B cell (primary cell): ENCODE measurements at regions not wholly inside any gene's neighbourhood (a gene's known extent, or its start where the extent isn't known, plus 50 kb on each side); places are given as distances from the start of the nearest gene placed in this dataset.

ENCODE experiments used
- ATAC-seq: fragments of 200-7000 bp; cut with Tn5 transposase; one replicate; pipeline ENCODE4 v1.10.0; 2021; ENCODE audit warnings: low read depth, mild to moderate bottlenecking, moderate number of reproducible peaks, moderate library complexity
- CTCF ChIA-PET: fragments of 350-600 bp; sonication (Branson Sonifier 250); formaldehyde crosslinking; loops from one replicate; lab custom pipeline; 2021; ENCODE audit warnings: antibody characterized with exemption, inconsistent platforms; lab: Charles Lee
- POLR2A ChIA-PET: fragments of 350-600 bp; sonication (Branson Sonifier 250); formaldehyde crosslinking; loops from one replicate; lab custom pipeline; 2021; ENCODE audit warnings: antibody characterized with exemption; lab: Charles Lee
- DNase-seq: peaks from one replicate; pipeline ENCODE4 v3.0.0; 2013
- H2AFZ ChIP-seq: 2 replicates; pipeline ENCODE4 v1.6.1; 2012; ENCODE audit warnings: mild to moderate bottlenecking, low read depth, low read length; ENCODE audit not compliant: insufficient read depth, poor library complexity, severe bottlenecking
- H3K27ac ChIP-seq, 2 donors: 1 replicate in 1 of 2; 2 replicates in 1 of 2; pipeline ENCODE4 v1.5.1; 2012 to 2013; ENCODE audit warnings: low read length in 2 of 2, mild to moderate bottlenecking in 2 of 2, moderate library complexity in 1 of 2
- H3K27me3 ChIP-seq, 4 experiments: fragments of 200-600 bp in 1 of 4; sonication (generic) in 1 of 4; replicated peaks in 1 of 4; 1 replicate in 2 of 4; 2 replicates in 2 of 4; pipeline versions ENCODE4 v1.6.1 to v1.7.0; 2013 to 2016; ENCODE audit warnings: low read length in 3 of 4, mild to moderate bottlenecking in 2 of 4, mixed read lengths in 1 of 4, moderate library complexity in 1 of 4; ENCODE audit not compliant: insufficient read depth in 4 of 4, control insufficient read depth in 3 of 4; ENCODE audit errors: control extremely low read depth in 1 of 4
- H3K36me3 ChIP-seq, 2 experiments: replicated peaks in 1 of 2; 1 replicate in 1 of 2; 2 replicates in 1 of 2; pipeline versions ENCODE4 v1.6.1 to v1.7.1; 2013; ENCODE audit warnings: low read length in 1 of 2; ENCODE audit not compliant: insufficient read depth in 2 of 2, control insufficient read depth in 1 of 2; ENCODE audit errors: control extremely low read depth in 1 of 2, extremely low read depth in 1 of 2
- H3K4me1 ChIP-seq, 2 donors: fragments of 200-600 bp in 1 of 2; sonication (generic) in 1 of 2; 1 replicate in 1 of 2; 2 replicates in 1 of 2; pipeline versions ENCODE4 v1.5.1 to v1.6.1; 2013 to 2017; ENCODE audit warnings: low read length in 2 of 2; ENCODE audit not compliant: control insufficient read depth in 2 of 2, insufficient read depth in 2 of 2
- H3K4me2 ChIP-seq: replicated peaks from 2 replicates; pipeline ENCODE3; 2012; ENCODE audit warnings: mild to moderate bottlenecking, low read depth, low read length; ENCODE audit not compliant: poor library complexity, severe bottlenecking
- H3K4me3 ChIP-seq, 5 experiments: fragments of 200-600 bp in 1 of 5; sonication (generic) in 1 of 5; 1 replicate in 3 of 5; 2 replicates in 2 of 5; pipeline versions ENCODE4 v1.5.1 to v1.7.0; 2011 to 2016; ENCODE audit warnings: low read length in 4 of 5, mild to moderate bottlenecking in 4 of 5, low read depth in 2 of 5, control low read depth in 1 of 5, moderate library complexity in 1 of 5; ENCODE audit not compliant: insufficient read depth in 1 of 5; ENCODE audit errors: control extremely low read depth in 1 of 5, extremely low read depth in 1 of 5
- H3K79me2 ChIP-seq: fragments of 200-600 bp; sonication (generic); one replicate; pipeline ENCODE4 v1.6.0; 2016; ENCODE audit warnings: low read length; ENCODE audit not compliant: control insufficient read depth, insufficient read depth
- H3K9ac ChIP-seq: fragments of 200-600 bp; sonication (generic); 2 replicates; pipeline ENCODE4 v1.6.1; 2017; ENCODE audit warnings: mild to moderate bottlenecking, low read length, moderate library complexity
- H3K9me3 ChIP-seq, 3 donors: one replicate each; pipeline versions ENCODE4 v1.6.1 to v1.7.1; 2013; ENCODE audit warnings: low read length in 2 of 3; ENCODE audit not compliant: control insufficient read depth in 2 of 3, insufficient read depth in 1 of 3; ENCODE audit errors: control extremely low read depth in 1 of 3
- H4K20me1 ChIP-seq: 2 replicates; pipeline ENCODE4 v1.6.0; 2012; ENCODE audit warnings: mild to moderate bottlenecking, low read length; ENCODE audit not compliant: insufficient read depth, control insufficient read depth, poor library complexity, severe bottlenecking
- H3K27ac Mint-ChIP-seq: one replicate; pipeline ENCODE4 v1.8.0; 2021; ENCODE audit warnings: mixed read lengths
- H3K27me3 Mint-ChIP-seq: one replicate; pipeline ENCODE4 v1.8.0; 2021; ENCODE audit warnings: mixed read lengths
- H3K4me1 Mint-ChIP-seq: one replicate; pipeline ENCODE4 v1.8.0; 2021; ENCODE audit warnings: mixed read lengths
- H3K4me3 Mint-ChIP-seq: one replicate; pipeline ENCODE4 v1.8.0; 2021; ENCODE audit warnings: mixed read lengths
- H3K9me3 Mint-ChIP-seq: one replicate; pipeline ENCODE4 v1.8.0; 2022; ENCODE audit warnings: mixed read lengths; ENCODE audit not compliant: insufficient read depth
- EZH2 ChIP-seq: IDR thresholded peaks from 2 replicates; pipeline ENCODE4 v1.6.1; 2012; ENCODE audit warnings: borderline replicate concordance, low read depth, mild to moderate bottlenecking, moderate library complexity, low read length; ENCODE audit not compliant: insufficient read depth, poor library complexity, severe bottlenecking
- WGBS: methylation state at CpG from one replicate; pipeline ENCODE4 v1.1.5; 2013; ENCODE audit warnings: missing lambda C conversion rate; ENCODE audit not compliant: insufficient coverage; 5-methylcytosine and 5-hydroxymethylcytosine counted together
- intact Hi-C: fragments of 100-400 bp; cut with micrococcal nuclease; formaldehyde crosslinking; loops from one replicate; pipeline ENCODE4 v1.10.0; 2022
- TF ChIP-seq, protein P1 (sequence below): fragments of 200-600 bp; IDR thresholded peaks from one replicate; pipeline ENCODE4 v1.8.0; 2022; ENCODE audit warnings: antibody characterized with exemption, mild to moderate bottlenecking

DNA sequence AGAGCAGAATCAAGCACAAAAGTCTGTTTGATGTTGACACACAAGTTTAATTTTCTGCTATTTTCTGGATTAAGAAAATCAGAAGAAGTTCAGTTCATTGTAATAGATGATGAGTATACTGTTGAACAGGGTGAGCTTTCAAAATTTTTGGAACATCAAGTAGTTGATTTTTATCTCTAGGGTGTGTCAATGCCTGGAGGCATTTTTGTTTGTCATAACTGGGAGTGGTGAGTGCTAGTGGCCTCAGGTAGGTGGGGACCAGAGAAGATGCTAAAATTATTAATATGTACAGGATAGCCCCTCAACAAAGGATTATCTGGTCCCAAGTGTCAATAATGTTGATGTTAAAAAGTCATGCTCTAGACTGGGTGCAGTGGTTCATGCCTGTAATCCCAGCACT lies 279.7 kb upstream of the GNPDA2 start:
- POLR2A ChIA-PET = no interaction called here
- Mint-ChIP-seq H3K27ac (no peak overlapping the region), H3K27me3 (no peaks in the 10 kb centered on the region), H3K9me3 (peaks cover 4% of the 10 kb centered on the region), H3K4me3 (no peak overlapping the region), H3K4me1 (no peaks in the 10 kb centered on the region)
- H4K20me1 ChIP-seq = no peaks in the 10 kb centered on the region
- no peak overlapping the region for H3K9ac ChIP-seq
- no peak overlapping the region for H3K27ac ChIP-seq
- H3K4me3 ChIP-seq = no peak overlapping the region
- no peaks in the 10 kb centered on the region for H3K79me2 ChIP-seq
- TF ChIP-seq, protein P1, sequence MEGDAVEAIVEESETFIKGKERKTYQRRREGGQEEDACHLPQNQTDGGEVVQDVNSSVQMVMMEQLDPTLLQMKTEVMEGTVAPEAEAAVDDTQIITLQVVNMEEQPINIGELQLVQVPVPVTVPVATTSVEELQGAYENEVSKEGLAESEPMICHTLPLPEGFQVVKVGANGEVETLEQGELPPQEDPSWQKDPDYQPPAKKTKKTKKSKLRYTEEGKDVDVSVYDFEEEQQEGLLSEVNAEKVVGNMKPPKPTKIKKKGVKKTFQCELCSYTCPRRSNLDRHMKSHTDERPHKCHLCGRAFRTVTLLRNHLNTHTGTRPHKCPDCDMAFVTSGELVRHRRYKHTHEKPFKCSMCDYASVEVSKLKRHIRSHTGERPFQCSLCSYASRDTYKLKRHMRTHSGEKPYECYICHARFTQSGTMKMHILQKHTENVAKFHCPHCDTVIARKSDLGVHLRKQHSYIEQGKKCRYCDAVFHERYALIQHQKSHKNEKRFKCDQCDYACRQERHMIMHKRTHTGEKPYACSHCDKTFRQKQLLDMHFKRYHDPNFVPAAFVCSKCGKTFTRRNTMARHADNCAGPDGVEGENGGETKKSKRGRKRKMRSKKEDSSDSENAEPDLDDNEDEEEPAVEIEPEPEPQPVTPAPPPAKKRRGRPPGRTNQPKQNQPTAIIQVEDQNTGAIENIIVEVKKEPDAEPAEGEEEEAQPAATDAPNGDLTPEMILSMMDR = no peak
- TF ChIP-seq EZH2 = no peak
- CTCF ChIA-PET = no interaction called here
- ATAC-seq (no peak), DNase-seq (no peak)
- intact Hi-C loops = no loop called here
- H3K4me2 ChIP-seq = no peak overlapping the region
- no peak overlapping the region for H2AFZ ChIP-seq
- H3K27me3 ChIP-seq = no peaks in the 10 kb centered on the region
- no peaks in the 10 kb centered on the region for H3K36me3 ChIP-seq
- no peaks in the 10 kb centered on the region for H3K4me1 ChIP-seq
- peaks cover 0 to 4% (median 0%) of the 10 kb centered on the region in 3 donors for H3K9me3 ChIP-seq

DNA sequence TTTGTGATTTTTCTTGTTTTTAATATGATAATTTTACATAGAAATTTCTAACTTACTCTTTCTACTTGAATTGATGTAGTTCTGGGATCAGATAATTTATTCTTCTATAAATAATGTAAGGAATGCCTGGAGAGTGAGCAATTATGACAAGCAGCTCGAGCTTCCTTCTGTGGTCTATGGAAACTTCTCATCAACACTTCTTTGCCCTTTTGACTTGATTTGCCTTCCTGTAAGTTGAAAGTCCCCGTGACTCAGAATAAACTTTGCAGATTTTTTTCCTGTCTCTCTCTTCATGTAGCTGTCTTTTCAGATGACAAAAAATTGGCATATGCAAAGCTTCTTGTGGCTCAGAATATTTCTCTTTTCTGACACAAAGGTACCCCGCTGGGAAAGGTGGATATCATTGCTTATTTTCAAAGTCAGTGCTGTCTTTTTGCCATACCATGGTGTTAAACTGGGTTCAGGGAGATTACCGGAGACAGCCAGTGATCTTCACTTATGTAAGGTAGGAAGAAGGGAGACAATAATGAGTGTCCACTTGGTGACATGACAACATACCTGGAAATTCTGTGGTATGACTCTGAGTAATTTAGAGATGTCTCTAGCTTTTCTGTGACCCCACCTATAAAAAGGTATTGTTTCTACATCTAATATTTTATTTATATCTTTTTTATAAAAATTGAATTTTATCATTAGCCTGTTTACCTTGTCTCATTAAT lies 278.6 kb upstream of the GNPDA2 start:
- Histone ChIP-seq H3K4me3 (no peak overlapping the region), H3K9me3 (peaks cover 0 to 4% (median 0%) of the 10 kb centered on the region in 3 donors), H3K27ac (no peak overlapping the region), H3K9ac (no peak overlapping the region), H3K36me3 (no peaks in the 10 kb centered on the region), H3K4me2 (no peak overlapping the region), H2AFZ (no peak overlapping the region), H4K20me1 (no peaks in the 10 kb centered on the region), H3K27me3 (no peaks in the 10 kb centered on the region), H3K4me1 (no peaks in the 10 kb centered on the region), H3K79me2 (no peaks in the 10 kb centered on the region)
- H3K9me3 Mint-ChIP-seq = peaks cover 4% of the 10 kb centered on the region
- no peak overlapping the region for H3K4me3 Mint-ChIP-seq
- DNase-seq (no peak), ATAC-seq (no peak)
- no peaks in the 10 kb centered on the region for H3K4me1 Mint-ChIP-seq
- TF ChIP-seq EZH2 = no peak
- TF ChIP-seq, protein P1 = no peak
- no peaks in the 10 kb centered on the region for H3K27me3 Mint-ChIP-seq
- ChIA-PET CTCF (no interaction called here), POLR2A (no interaction called here)
- WGBS = 36% methylated on average over 3 of the region's 4 CpGs
- H3K27ac Mint-ChIP-seq = no peak overlapping the region
- intact Hi-C loops = no loop called here
